ENCODE measurements at regions not wholly inside any gene's neighbourhood (a gene's known extent, or its start where the extent isn't known, plus 50 kb on each side); places are given as distances from the start of the nearest gene placed in this dataset.

DNA sequence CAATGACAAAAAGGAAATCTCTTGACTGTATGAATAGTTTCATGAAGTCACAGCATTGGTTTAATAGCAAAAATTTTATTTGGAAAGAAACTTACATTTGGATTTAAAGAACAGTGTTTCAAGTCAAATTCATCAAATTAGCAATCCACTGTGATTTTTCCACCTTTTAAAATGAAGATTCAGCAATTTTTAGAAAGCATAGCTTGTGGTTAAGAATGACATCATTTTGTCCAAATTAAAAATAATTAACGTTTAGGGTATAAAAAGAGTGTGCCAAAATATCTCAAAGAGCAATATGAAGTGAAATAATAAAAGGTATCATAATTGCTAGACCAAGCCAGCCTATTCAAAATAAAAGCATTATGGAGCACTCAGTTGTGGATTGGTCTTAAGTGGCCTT lies 114.6 kb downstream of the PAX1 start:
- no peaks in the 10 kb centered on the region for H3K79me2 ChIP-seq (ENCODE audit: insufficient read depth, low read length)
- H3K9me3 ChIP-seq (replicated peaks in 1 of 2; ENCODE audit: control insufficient read depth in 1 of 2, insufficient read depth in 1 of 2, low read length in 2 of 2): no peaks in the 10 kb centered on the region
- Mint-ChIP-seq H3K27ac (no peak overlapping the region), H3K4me1 (no peaks in the 10 kb centered on the region), H3K9me3 (no peaks in the 10 kb centered on the region), H3K4me3 (no peak overlapping the region), H3K27me3 (ENCODE audit: low read depth in 3 of 3) (peaks cover 0 to 1% (median 0%) of the 10 kb centered on the region in 3 donors), H3K36me3 (no peaks in the 10 kb centered on the region)
- no peak for TF ChIP-seq CTCF (IDR thresholded peaks at IDR 0.05)
- intact Hi-C loops (cut with micrococcal nuclease): no loop called here
- no peak overlapping the region for H3K27ac ChIP-seq (ENCODE audit: low read depth in 1 of 2, low read length in 2 of 2)
- H3K4me2 ChIP-seq (replicated peaks; ENCODE audit: extremely low read depth, low read length, poor library complexity, severe bottlenecking): no peak overlapping the region
- H4K20me1 ChIP-seq (ENCODE audit: insufficient read depth, low read length): no peaks in the 10 kb centered on the region
- no peak for DNase-seq
- no peak overlapping the region for H3K4me3 ChIP-seq (replicated peaks in 1 of 3; ENCODE audit: low read depth in 2 of 3, low read length in 3 of 3)
- H3K9ac ChIP-seq (ENCODE audit: insufficient read depth, low read length, poor library complexity, severe bottlenecking): no peak overlapping the region
- no peak overlapping the region for H2AFZ ChIP-seq (ENCODE audit: insufficient read depth, low read depth, low read length, poor library complexity, severe bottlenecking)
- no peaks in the 10 kb centered on the region for H3K4me1 ChIP-seq (ENCODE audit: control insufficient read depth in 1 of 2, insufficient read depth in 2 of 2, low read length in 2 of 2)
- no CpG with 5 or more reads among the region's 1 CpG for WGBS (ENCODE audit: insufficient coverage)
- H3K27me3 ChIP-seq (ENCODE audit: control insufficient read depth in 2 of 2, insufficient read depth in 2 of 2, low read length in 2 of 2): no peaks in the 10 kb centered on the region
- no peaks in the 10 kb centered on the region for H3K36me3 ChIP-seq (replicated peaks in 1 of 2; ENCODE audit: control insufficient read depth in 1 of 2, insufficient read depth in 2 of 2, low read length in 2 of 2)

- Histone ChIP-seq H3K4me1 (ENCODE audit: control insufficient read depth in 1 of 2, insufficient read depth in 2 of 2, low read length in 2 of 2) (no peaks in the 10 kb centered on the region), H3K4me2 (replicated peaks; ENCODE audit: extremely low read depth, low read length, poor library complexity, severe bottlenecking) (no peak overlapping the region), H3K4me3 (replicated peaks in 1 of 3; ENCODE audit: low read depth in 2 of 3, low read length in 3 of 3) (no peak overlapping the region), H3K79me2 (ENCODE audit: insufficient read depth, low read length) (no peaks in the 10 kb centered on the region), H3K36me3 (replicated peaks in 1 of 2; ENCODE audit: control insufficient read depth in 1 of 2, insufficient read depth in 2 of 2, low read length in 2 of 2) (no peaks in the 10 kb centered on the region), H3K9me3 (replicated peaks in 1 of 2; ENCODE audit: control insufficient read depth in 1 of 2, insufficient read depth in 1 of 2, low read length in 2 of 2) (no peaks in the 10 kb centered on the region), H3K27ac (ENCODE audit: low read depth in 1 of 2, low read length in 2 of 2) (no peak overlapping the region), H2AFZ (ENCODE audit: insufficient read depth, low read depth, low read length, poor library complexity, severe bottlenecking) (no peak overlapping the region), H3K27me3 (ENCODE audit: control insufficient read depth in 2 of 2, insufficient read depth in 2 of 2, low read length in 2 of 2) (no peaks in the 10 kb centered on the region), H3K9ac (ENCODE audit: insufficient read depth, low read length, poor library complexity, severe bottlenecking) (no peak overlapping the region), H4K20me1 (ENCODE audit: insufficient read depth, low read length) (no peaks in the 10 kb centered on the region)
- intact Hi-C loops (cut with micrococcal nuclease): no loop called here
- Mint-ChIP-seq H3K4me3 (no peak overlapping the region), H3K27me3 (ENCODE audit: low read depth in 3 of 3) (peaks cover 0 to 3% (median 1%) of the 10 kb centered on the region in 3 donors), H3K27ac (no peak overlapping the region), H3K36me3 (no peaks in the 10 kb centered on the region), H3K9me3 (no peaks in the 10 kb centered on the region), H3K4me1 (no peaks in the 10 kb centered on the region)
- no CpG with 5 or more reads among the region's 1 CpG for WGBS (ENCODE audit: insufficient coverage)
- no peak for DNase-seq
- no peak for TF ChIP-seq CTCF (IDR thresholded peaks at IDR 0.05)
Measured at GRCh38 chr20:21812379-21812778, 106.9 kb downstream of the PAX1 start.

Measured in CD14-positive monocyte (primary cell).